Hepatocyte (in vitro differentiated cells): ENCODE measurements at regions not wholly inside any gene's neighbourhood (a gene's known extent, or its start where the extent isn't known, plus 50 kb on each side); places are given as distances from the start of the nearest gene placed in this dataset.

Experiments
- DNase-seq: peaks from one replicate; pipeline ENCODE4 v3.0.0-alpha.2; 2016; ENCODE audit warnings: low spot score
- H2AFZ ChIP-seq: fragments of 200-600 bp; sonication (generic); 2 replicates; pipeline ENCODE4 v1.6.0; 2016; ENCODE audit warnings: antibody characterized with exemption, mild to moderate bottlenecking
- H3K27ac ChIP-seq: fragments of 200-600 bp; sonication (generic); 2 replicates; pipeline ENCODE4 v1.5.1; 2016; ENCODE audit warnings: mild to moderate bottlenecking
- H3K27me3 ChIP-seq: fragments of 200-600 bp; sonication (generic); 2 replicates; pipeline ENCODE4 v1.6.1; 2016
- H3K36me3 ChIP-seq: fragments of 200-600 bp; sonication (generic); replicated peaks from 2 replicates; pipeline ENCODE4 v1.5.1; 2016; ENCODE audit warnings: low read depth; ENCODE audit not compliant: insufficient read depth
- H3K4me1 ChIP-seq: fragments of 200-600 bp; sonication (generic); 2 replicates; pipeline ENCODE4 v1.5.1; 2016; ENCODE audit warnings: mild to moderate bottlenecking, moderate library complexity; ENCODE audit not compliant: insufficient read depth
- H3K4me2 ChIP-seq: fragments of 200-600 bp; sonication (generic); 2 replicates; pipeline ENCODE4 v1.6.0; 2016
- H3K4me3 ChIP-seq: fragments of 200-600 bp; sonication (generic); 2 replicates; pipeline ENCODE4 v1.5.1; 2016; ENCODE audit warnings: mild to moderate bottlenecking
- H3K79me2 ChIP-seq: fragments of 200-600 bp; sonication (generic); 2 replicates; pipeline ENCODE4 v1.6.0; 2017; ENCODE audit warnings: mild to moderate bottlenecking
- H3K9me2 ChIP-seq: fragments of 200-600 bp; sonication (generic); replicated peaks from 2 replicates; pipeline ENCODE4 v1.6.0; 2017; ENCODE audit warnings: mild to moderate bottlenecking; ENCODE audit not compliant: insufficient read depth
- H3K9me3 ChIP-seq: fragments of 200-600 bp; sonication (generic); 2 replicates; pipeline ENCODE4 v1.5.1; 2016; ENCODE audit warnings: low read depth, mild to moderate bottlenecking
- H4K20me1 ChIP-seq: fragments of 200-600 bp; sonication (generic); 2 replicates; pipeline ENCODE4 v1.6.0; 2016; ENCODE audit warnings: mild to moderate bottlenecking; ENCODE audit not compliant: insufficient read depth, poor library complexity, severe bottlenecking
- CTCF ChIP-seq: fragments of 200-600 bp; sonication (generic); IDR thresholded peaks from 2 replicates; pipeline ENCODE4 v1.5.1; 2016; ENCODE audit warnings: antibody characterized with exemption, mild to moderate bottlenecking; ENCODE audit not compliant: poor library complexity
- EZH2 ChIP-seq: fragments of 200-600 bp; sonication (generic); IDR thresholded peaks from 2 replicates; pipeline ENCODE4 v1.6.1; 2016; ENCODE audit warnings: antibody characterized with exemption, mild to moderate bottlenecking, borderline replicate concordance
- EZH2phosphoT487 ChIP-seq: fragments of 200-600 bp; sonication (generic); IDR thresholded peaks from one replicate; pipeline ENCODE4 v1.6.1; 2018; ENCODE audit warnings: antibody characterized with exemption, mild to moderate bottlenecking, low read depth, moderate library complexity; ENCODE audit not compliant: unreplicated experiment, severe bottlenecking
- WGBS: methylation state at CpG from one replicate; pipeline ENCODE4 v1.1.6; 2016; ENCODE audit warnings: low lambda C conversion rate; ENCODE audit errors: missing lambda C conversion rate; 5-methylcytosine and 5-hydroxymethylcytosine counted together

- no peak overlapping the region for H3K4me3 ChIP-seq
- no peaks in the 10 kb centered on the region for H3K9me3 ChIP-seq
- H3K4me2 ChIP-seq, result no peak overlapping the region
- no peaks in the 10 kb centered on the region for H3K36me3 ChIP-seq
- TF ChIP-seq CTCF (no peak), EZH2phosphoT487 (no peak), EZH2 (no peak)
- H3K9me2 ChIP-seq, result no peaks in the 10 kb centered on the region
- no peaks in the 10 kb centered on the region for H3K27me3 ChIP-seq
- H3K79me2 ChIP-seq, result no peaks in the 10 kb centered on the region
- H3K27ac ChIP-seq, result no peak overlapping the region
- no peak for DNase-seq
- H3K4me1 ChIP-seq, result no peaks in the 10 kb centered on the region
- no peaks in the 10 kb centered on the region for H4K20me1 ChIP-seq
- no peak overlapping the region for H2AFZ ChIP-seq
Measured at GRCh38 chr18:53606792-53607191, 617.7 kb downstream of the MBD2 start.

- H3K9me2 ChIP-seq, result no peaks in the 10 kb centered on the region
- no peak overlapping the region for H3K27ac ChIP-seq
- H3K4me2 ChIP-seq, result no peak overlapping the region
- H3K4me3 ChIP-seq, result no peak overlapping the region
- H3K4me1 ChIP-seq, result no peaks in the 10 kb centered on the region
- TF ChIP-seq EZH2 (no peak), CTCF (no peak), EZH2phosphoT487 (no peak)
- H3K79me2 ChIP-seq, result no peaks in the 10 kb centered on the region
- H3K9me3 ChIP-seq, result no peaks in the 10 kb centered on the region
- WGBS, result 93% methylated on average over 8 of the region's 8 CpGs
- DNase-seq, result no peak
- no peaks in the 10 kb centered on the region for H3K36me3 ChIP-seq
- no peak overlapping the region for H2AFZ ChIP-seq
- no peaks in the 10 kb centered on the region for H3K27me3 ChIP-seq
- H4K20me1 ChIP-seq, result no peaks in the 10 kb centered on the region
Measured at GRCh38 chr18:53605198-53605597, 619.3 kb downstream of the MBD2 start.

GRCh38 chr18:53603276-53603675 lies 621.2 kb downstream of the MBD2 start:
- Histone ChIP-seq H3K27me3 (no peaks in the 10 kb centered on the region), H3K9me3 (no peaks in the 10 kb centered on the region), H3K4me2 (no peak overlapping the region), H3K4me3 (no peak overlapping the region), H3K36me3 (no peaks in the 10 kb centered on the region), H3K27ac (no peak overlapping the region), H3K79me2 (no peaks in the 10 kb centered on the region), H2AFZ (no peak overlapping the region), H3K4me1 (no peaks in the 10 kb centered on the region), H3K9me2 (no peaks in the 10 kb centered on the region), H4K20me1 (no peaks in the 10 kb centered on the region)
- DNase-seq, result no peak
- 72% methylated on average over 1 of the region's 1 CpG for WGBS
- no peak for TF ChIP-seq EZH2phosphoT487

GRCh38 chr18:53601344-53601743 lies 623.1 kb downstream of the MBD2 start:
- no peak overlapping the region for H3K4me2 ChIP-seq
- H3K4me1 ChIP-seq, result no peaks in the 10 kb centered on the region
- H2AFZ ChIP-seq, result no peak overlapping the region
- TF ChIP-seq EZH2phosphoT487 (no peak), CTCF (no peak), EZH2 (no peak)
- H3K9me2 ChIP-seq, result no peaks in the 10 kb centered on the region
- H3K36me3 ChIP-seq, result no peaks in the 10 kb centered on the region
- WGBS, result 74% methylated on average over 3 of the region's 3 CpGs
- no peak overlapping the region for H3K27ac ChIP-seq
- no peaks in the 10 kb centered on the region for H3K9me3 ChIP-seq
- no peaks in the 10 kb centered on the region for H3K27me3 ChIP-seq
- no peaks in the 10 kb centered on the region for H4K20me1 ChIP-seq
- H3K79me2 ChIP-seq, result no peaks in the 10 kb centered on the region
- H3K4me3 ChIP-seq, result no peak overlapping the region
- no peak for DNase-seq
